Ishikawa (cell line): ENCODE measurements at regions not wholly inside any gene's neighbourhood (a gene's known extent, or its start where the extent isn't known, plus 50 kb on each side); places are given as distances from the start of the nearest gene placed in this dataset.
A peak's percentile ranks its signal among the peaks of the same experiment; 100 is the strongest.

Source experiments
- CEBPB ChIP-seq: IDR thresholded peaks from 2 replicates; pipeline ENCODE4 v1.6.1; 2012
- CREB1 ChIP-seq: IDR thresholded peaks from 2 replicates; pipeline ENCODE4 v1.6.1; 2012; ENCODE audit warnings: low read depth
- EGR1 ChIP-seq: IDR thresholded peaks from 2 replicates; pipeline ENCODE4 v1.6.1; 2012
- EP300 ChIP-seq: IDR thresholded peaks from 2 replicates; pipeline ENCODE4 v1.6.1; 2012; ENCODE audit warnings: borderline replicate concordance
- FOXM1 ChIP-seq: IDR thresholded peaks from 2 replicates; pipeline ENCODE4 v1.6.1; 2012; ENCODE audit warnings: low read depth, borderline replicate concordance
- NFIC ChIP-seq: IDR thresholded peaks from 2 replicates; pipeline ENCODE4 v1.6.1; 2012
- RAD21 ChIP-seq: IDR thresholded peaks from 2 replicates; pipeline ENCODE4 v1.6.1; 2012; ENCODE audit warnings: low read depth
- TAF1 ChIP-seq: IDR thresholded peaks from 2 replicates; pipeline ENCODE4 v1.6.1; 2012; ENCODE audit warnings: low read depth, mild to moderate bottlenecking
- TCF12 ChIP-seq: IDR thresholded peaks from 2 replicates; pipeline ENCODE4 v1.6.1; 2012; ENCODE audit warnings: low read depth
- TEAD4 ChIP-seq: IDR thresholded peaks from 2 replicates; pipeline ENCODE4 v1.6.1; 2012
- USF1 ChIP-seq: IDR thresholded peaks from 2 replicates; pipeline ENCODE4 v1.6.1; 2012
- YY1 ChIP-seq: IDR thresholded peaks from 2 replicates; pipeline ENCODE4 v1.6.1; 2012; ENCODE audit warnings: low read depth
- ZBTB7A ChIP-seq: IDR thresholded peaks from 2 replicates; pipeline ENCODE4 v1.6.1; 2012; ENCODE audit warnings: low read depth
- TF ChIP-seq, protein P1 (sequence below): IDR thresholded peaks from 2 replicates; pipeline ENCODE4 v1.6.1; 2012; ENCODE audit warnings: low read depth, mild to moderate bottlenecking
- TF ChIP-seq, protein P2 (sequence below): IDR thresholded peaks from 2 replicates; pipeline ENCODE4 v1.6.1; 2012

DNA sequence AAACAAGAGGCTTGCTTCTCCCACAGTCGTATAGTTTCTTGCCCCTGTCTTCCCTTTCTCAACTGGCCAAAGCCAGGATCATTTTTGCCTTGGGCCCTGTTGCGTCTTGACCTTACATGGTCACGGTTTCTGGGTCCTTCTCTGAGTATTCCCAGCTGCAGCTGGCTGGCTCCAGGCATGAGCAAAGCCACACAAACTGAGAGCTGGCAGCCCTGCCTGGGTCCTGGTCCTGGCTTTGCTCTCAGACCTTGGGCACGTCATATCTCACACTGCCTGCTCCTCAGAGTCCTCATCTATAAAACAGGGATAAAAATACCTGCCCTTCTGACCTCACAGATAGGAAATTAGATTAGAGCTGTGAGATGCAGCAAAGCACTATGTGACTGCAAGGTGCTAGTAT, 277.6 kb downstream of the CBLN1 start:
- no peak for TF ChIP-seq TAF1

DNA sequence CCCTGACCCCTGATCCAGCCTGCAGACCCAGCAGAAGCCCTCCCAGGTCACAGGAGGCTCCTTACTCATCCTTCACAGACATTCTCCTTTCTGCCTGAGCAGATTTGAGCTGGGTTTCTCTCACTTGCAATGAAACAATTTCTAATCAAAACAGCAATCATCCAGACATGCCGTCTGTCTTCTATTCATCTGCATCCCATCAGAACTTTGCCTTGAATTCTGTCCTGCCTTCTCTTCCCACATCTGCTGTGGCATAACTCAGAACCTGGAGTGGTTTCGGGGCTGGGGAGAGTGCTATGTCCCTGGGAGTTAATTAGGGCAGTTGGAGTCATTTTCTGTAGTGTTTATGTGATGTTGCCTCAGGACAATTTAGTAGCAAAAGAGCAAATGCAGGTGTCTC, 278.6 kb downstream of the CBLN1 start:
- TF ChIP-seq CREB1, result no peak
- TF ChIP-seq, protein P1, sequence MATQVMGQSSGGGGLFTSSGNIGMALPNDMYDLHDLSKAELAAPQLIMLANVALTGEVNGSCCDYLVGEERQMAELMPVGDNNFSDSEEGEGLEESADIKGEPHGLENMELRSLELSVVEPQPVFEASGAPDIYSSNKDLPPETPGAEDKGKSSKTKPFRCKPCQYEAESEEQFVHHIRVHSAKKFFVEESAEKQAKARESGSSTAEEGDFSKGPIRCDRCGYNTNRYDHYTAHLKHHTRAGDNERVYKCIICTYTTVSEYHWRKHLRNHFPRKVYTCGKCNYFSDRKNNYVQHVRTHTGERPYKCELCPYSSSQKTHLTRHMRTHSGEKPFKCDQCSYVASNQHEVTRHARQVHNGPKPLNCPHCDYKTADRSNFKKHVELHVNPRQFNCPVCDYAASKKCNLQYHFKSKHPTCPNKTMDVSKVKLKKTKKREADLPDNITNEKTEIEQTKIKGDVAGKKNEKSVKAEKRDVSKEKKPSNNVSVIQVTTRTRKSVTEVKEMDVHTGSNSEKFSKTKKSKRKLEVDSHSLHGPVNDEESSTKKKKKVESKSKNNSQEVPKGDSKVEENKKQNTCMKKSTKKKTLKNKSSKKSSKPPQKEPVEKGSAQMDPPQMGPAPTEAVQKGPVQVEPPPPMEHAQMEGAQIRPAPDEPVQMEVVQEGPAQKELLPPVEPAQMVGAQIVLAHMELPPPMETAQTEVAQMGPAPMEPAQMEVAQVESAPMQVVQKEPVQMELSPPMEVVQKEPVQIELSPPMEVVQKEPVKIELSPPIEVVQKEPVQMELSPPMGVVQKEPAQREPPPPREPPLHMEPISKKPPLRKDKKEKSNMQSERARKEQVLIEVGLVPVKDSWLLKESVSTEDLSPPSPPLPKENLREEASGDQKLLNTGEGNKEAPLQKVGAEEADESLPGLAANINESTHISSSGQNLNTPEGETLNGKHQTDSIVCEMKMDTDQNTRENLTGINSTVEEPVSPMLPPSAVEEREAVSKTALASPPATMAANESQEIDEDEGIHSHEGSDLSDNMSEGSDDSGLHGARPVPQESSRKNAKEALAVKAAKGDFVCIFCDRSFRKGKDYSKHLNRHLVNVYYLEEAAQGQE, result no peak
- TF ChIP-seq EGR1, result no peak
- no peak for TF ChIP-seq TAF1
- no peak for TF ChIP-seq EP300
- TF ChIP-seq RAD21, result no peak
- no peak for TF ChIP-seq FOXM1
- no peak for TF ChIP-seq ZBTB7A
- no peak for TF ChIP-seq YY1
- no peak for TF ChIP-seq CEBPB
- TF ChIP-seq TCF12, result no peak
- no peak for TF ChIP-seq NFIC
- TF ChIP-seq, protein P2, sequence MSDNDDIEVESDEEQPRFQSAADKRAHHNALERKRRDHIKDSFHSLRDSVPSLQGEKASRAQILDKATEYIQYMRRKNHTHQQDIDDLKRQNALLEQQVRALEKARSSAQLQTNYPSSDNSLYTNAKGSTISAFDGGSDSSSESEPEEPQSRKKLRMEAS, result no peak
- no peak for TF ChIP-seq USF1
- no peak for TF ChIP-seq TEAD4

DNA sequence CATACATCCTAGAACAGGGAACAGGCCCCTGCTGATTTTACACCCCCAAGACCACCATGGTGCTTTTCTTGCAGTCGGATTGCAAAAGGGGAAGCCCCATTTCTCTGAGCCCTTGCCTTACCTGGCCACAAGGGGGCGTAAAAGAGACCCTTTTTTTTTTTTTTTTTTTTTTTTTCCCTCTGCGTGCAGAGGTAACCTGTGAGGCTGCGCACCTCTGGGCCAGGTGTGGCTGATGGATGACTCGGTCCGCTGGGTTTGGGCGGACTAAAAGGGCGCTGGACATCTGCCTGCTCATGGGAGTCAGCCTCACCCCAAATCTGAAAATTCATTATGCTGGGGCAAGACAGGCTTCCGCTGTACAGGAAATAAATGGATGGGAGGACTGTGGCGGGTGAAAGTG, 281.0 kb downstream of the CBLN1 start:
- TF ChIP-seq RAD21, result peak; percentile 44
- no peak for TF ChIP-seq NFIC

DNA sequence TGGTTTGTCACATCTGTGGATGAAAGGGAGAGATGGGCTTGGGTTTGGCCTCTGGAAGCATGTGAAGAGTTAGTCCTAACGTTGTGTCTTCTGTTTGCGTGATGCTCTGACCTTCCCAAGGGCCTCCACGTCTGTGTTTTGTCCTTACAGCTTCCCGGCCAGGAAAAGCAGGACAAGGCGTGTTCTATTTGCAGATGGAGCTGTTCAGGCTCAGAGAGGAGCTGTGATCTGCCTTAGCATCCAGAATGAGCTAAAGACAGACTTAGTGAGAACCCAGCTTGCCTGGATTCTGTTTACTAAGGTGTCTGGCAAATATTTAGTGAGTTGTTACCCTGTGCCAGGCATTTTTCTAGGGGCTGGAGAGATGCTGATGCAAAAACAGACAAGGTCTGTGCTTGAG, 282.1 kb downstream of the CBLN1 start:
- TF ChIP-seq ZBTB7A (no peak), CEBPB (no peak), RAD21 (no peak), USF1 (no peak), TAF1 (no peak), NFIC (no peak), EP300 (no peak), YY1 (no peak), CREB1 (no peak), FOXM1 (no peak), TEAD4 (no peak), EGR1 (no peak), TCF12 (no peak)
- TF ChIP-seq, protein P2, result no peak
- TF ChIP-seq, protein P1, result no peak

GRCh38 chr16:48999044-48999443, 282.6 kb downstream of the CBLN1 start:
- TF ChIP-seq YY1 (no peak), FOXM1 (no peak), TEAD4 (no peak), EGR1 (no peak), TAF1 (no peak)
- TF ChIP-seq, protein P1, result no peak
